GM19239 (cell line): ENCODE measurements at regions not wholly inside any gene's neighbourhood (a gene's known extent, or its start where the extent isn't known, plus 50 kb on each side); places are given as distances from the start of the nearest gene placed in this dataset.

Source experiments
- DNase-seq: peaks from one replicate; pipeline ENCODE4 v3.0.0; 2011; ENCODE audit warnings: low spot score; ENCODE audit not compliant: insufficient read length
- FAIRE-seq: peaks from 2 replicates; lab custom pipeline; 2011; peaks lifted over from hg19 to GRCh38; lab: Jason Lieb, UNC

DNA sequence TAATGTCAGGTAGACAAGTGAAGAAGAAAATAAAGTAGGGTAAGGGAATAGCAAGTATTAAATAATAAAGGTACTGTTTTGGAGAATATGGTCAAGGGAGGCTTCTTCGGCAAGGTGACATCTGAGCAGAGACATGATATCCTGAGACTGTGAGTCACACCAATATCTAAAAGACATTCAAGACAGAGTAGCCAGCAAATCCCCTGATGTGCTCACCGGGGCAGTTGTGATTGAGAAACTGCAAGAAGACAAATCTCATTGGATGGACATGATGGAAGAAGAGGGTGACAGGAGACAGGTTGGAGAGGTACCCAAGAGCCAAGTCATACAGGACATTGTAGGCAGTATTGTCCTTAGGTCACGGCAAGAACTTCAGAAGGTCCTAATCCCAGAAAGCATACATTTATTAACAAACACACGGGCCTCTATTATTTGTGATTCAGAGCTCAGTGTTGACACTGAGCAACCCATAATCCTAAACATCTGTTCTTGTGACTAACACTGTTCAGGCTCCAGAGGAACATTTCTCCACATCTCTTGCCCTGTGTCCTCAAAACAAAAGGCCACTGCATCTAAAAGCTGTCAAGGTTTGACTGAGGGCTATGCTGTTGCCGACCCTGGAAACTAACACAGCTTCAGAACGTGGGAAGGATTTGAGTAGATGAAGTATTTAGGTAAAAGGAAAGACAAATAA, 258.7 kb upstream of the CLINT1 start:
- no peak for FAIRE-seq
- no peak for DNase-seq

DNA sequence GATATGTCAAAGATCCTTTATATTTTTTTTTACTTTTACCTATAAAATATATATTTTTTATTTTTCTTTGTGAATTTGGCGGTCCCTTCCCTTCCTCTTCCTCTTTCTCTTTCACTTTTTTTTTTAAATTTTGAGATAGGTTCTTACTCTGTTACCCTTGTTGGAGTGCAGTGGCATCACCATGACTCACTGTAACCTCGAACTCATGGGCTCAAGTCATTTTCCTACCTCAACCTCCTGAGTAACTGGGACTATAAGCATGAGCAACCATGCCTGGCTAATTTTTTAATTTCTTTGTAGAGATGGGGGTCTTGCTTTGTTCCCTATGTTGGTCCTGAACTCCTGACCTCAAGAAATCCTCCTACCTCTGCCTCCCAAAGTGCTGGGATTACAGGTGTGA, 258.0 kb upstream of the CLINT1 start:
- no peak for FAIRE-seq
- DNase-seq = no peak

DNA sequence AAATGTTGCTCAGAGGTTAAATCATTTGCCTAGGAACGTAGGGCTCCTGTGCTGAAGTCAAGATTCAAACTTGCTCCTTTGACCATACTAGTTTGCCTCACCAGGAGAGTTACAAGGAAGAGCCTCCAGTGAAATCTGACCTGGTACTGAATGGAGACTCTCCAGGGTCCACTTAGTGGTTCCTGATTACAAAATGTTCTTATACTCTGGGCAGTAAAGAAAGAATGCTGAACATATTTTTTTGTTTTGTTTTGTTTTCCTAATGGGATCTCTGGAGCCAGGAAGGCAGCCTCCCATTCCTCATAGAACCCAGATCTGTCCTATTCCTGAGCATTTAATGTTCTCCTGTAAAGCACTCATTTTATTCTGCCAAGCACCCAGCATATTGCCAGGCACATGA, 256.5 kb upstream of the CLINT1 start:
- FAIRE-seq (no peak), DNase-seq (no peak)

DNA sequence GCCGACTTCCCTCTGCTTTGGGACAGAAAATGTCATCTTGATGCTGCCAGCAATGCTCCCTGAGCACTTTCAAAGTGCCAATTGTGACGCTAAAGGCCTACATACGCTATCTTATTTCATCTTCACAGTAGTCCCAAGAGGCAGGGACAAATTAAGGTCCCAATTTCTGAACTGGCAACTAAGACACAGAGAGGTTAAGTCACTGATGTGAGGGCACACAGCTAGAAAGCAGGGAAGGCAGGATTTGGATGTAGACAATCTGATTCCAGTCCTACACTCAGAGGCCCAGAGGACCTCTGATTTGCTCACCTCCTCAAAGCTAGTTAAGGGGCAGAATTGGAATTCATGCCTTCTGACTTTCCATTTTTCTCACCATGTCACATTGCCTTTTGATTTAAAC, 249.2 kb upstream of the CLINT1 start:
- FAIRE-seq = no peak
- DNase-seq = no peak

DNA sequence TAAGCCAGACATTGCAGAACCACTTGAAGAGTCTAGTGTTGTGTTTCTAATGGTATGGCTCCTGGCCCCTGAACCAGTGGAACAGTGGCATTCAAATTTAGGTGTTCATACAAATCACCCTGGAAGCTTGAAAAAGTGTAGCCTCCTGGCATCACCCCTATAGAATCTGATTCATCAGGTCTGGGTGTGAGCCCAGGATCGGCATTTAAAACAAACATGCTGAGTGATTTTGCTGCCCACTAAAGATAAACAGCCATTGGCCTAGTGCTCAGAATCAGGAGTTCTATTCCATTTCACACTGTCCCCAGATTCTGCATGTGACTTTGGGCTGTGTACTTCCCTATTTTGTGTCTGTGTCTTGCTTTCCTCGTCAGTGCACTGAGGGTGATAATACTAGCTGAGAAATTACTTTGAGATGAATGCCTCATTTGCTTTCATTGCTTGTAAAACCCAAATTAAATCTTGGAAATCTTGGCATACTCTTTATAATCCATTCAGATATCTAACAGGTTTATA, 241.5 kb upstream of the CLINT1 start:
- DNase-seq (no peak), FAIRE-seq (no peak)

DNA sequence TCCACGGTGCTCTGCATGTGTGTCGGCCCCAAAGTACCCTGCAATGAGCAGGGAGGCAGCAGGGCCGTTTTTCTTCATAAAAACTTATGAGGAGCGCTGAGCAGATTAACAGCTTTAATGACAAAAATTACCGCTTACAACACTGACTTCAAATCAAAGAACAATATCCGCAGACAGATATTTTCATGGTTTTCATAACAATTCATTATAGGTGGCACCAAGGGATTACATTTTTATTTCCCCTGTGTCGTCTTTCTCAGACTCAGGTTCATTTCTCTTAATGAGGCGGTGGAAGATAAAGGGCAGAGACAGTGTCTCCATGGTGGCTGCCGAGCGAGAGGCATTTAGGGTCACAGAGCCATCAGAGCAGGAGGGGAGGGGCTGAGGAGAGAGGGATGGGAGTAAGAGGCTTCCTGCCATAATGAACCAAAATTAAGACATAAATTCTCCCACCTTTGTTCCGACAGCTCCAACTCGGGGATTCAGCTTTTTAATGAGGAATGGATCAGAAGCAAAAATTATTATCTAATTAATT, 240.7 kb upstream of the CLINT1 start:
- DNase-seq = no peak
- FAIRE-seq = no peak

DNA sequence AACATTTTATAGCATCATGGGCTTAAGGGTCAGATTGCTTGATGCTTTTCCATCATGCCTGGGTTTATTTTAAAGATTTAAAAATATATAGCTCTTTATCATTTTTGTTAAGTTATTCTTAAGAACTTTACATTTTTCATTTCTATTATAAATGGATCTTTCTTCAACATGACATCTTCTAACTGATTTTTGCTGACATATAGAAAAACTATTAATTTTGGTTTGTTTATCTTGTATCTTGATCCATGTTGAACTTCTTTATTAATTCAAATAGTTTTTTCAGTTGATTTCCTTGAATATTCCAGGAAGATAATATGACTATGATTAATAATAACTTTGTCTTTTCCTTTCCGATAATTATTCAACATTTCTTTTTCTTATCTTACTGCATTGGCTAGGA, 237.9 kb upstream of the CLINT1 start:
- no peak for DNase-seq
- FAIRE-seq = no peak

DNA sequence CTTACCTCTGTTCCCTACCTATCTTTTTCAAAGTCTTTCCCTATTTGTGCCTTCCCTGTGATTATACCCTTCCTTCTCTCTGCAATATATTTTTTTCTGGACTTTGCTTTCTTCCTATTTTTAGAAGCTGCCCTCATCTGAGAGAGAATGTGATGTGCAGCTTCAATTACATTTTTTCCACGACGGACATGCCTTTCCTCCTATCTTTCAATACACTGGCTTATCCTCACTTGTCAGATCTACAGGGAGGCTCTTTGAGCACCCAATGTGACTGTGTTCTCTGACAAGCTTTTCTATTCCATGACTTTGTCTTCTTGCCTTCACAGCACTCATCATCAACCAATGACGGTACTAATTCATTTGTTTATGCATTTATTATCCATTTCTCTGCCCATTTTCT, 227.9 kb upstream of the CLINT1 start:
- DNase-seq (no peak), FAIRE-seq (no peak)

DNA sequence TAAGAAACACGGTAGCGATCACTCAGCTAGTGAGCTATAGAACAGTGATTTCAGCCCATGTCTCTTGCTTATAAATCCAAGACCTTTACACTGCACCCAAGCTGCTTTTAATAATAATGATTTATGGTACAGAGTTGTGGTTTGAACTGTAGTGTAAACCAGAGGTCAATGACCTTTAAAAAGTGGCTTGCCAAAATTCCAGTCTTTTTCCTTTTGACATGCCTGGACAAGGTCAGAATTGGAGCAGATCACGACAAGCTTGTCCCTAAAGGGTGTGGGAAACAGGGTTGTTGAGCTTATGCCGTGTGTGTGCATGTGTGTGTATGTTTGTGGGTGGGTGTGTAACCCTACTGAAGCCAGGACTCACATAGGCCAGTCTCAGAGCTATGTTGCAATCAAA, 225.3 kb upstream of the CLINT1 start:
- DNase-seq (no peak), FAIRE-seq (no peak)

DNA sequence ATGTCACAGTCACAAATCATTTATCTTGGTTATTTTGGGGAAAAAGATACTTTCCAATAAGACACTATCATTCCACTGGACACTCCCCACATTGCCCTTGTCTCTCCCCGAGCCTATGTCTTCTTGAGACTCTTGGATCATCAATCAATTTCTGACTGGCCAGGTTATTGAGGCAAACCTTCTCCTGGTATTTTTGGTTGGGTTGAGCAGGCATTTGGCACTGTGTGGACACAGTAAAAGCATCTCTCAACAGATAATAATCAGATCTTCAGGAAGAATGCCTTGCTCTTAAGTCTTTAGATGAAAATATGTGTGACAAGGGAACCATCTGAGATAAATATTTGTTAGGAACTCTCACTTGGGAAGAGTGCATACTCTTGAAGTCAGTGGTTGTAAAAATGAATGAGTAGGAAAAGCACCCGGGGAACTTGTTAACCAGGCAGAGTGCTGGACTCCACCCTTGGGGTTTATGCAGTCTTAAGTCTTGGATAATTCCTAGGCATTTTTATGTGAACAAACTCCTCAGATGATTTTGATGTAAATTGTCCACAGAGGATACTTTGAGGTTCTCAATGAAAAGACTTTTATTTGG, 223.8 kb upstream of the CLINT1 start:
- no peak for FAIRE-seq
- no peak for DNase-seq

DNA sequence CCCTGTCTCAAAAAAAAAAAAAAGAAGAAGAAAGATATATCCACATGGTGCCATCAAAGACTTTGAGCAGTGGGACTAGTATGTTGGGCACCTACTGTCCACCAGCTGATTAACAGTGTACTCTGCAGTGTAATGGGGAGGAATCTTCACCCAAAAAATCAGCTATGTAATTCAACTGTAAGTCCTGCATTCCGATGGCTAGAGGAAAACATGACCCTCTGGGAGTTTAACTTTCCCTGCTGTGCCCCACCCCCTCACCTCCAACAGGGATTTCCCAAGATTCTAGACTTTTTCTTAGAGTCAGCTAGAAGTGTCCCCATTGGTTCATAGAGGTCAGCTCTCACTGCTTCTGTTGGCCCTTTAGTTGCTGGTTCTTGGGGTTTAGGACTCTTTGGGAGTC, 221.2 kb upstream of the CLINT1 start:
- DNase-seq = no peak
- no peak for FAIRE-seq

DNA sequence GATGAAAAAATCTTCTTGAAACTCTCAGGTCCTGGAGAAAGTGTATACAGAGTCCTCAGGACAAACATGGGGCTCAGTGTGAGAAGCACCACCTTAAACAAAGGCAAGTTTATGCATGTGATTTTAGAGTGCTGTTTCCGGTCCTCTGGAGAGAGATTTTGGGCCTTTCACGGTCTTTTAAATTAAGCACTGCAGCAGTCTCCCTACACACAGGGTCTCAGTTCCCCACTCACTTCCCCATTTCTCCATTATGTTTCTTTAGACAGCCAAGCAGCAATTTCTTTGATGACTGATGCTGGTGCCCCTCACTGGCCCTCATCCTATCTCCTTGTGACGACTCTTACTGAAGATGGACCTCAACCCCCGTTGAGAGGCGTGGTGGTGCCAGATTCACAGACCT, 220.2 kb upstream of the CLINT1 start:
- DNase-seq (no peak), FAIRE-seq (no peak)

DNA sequence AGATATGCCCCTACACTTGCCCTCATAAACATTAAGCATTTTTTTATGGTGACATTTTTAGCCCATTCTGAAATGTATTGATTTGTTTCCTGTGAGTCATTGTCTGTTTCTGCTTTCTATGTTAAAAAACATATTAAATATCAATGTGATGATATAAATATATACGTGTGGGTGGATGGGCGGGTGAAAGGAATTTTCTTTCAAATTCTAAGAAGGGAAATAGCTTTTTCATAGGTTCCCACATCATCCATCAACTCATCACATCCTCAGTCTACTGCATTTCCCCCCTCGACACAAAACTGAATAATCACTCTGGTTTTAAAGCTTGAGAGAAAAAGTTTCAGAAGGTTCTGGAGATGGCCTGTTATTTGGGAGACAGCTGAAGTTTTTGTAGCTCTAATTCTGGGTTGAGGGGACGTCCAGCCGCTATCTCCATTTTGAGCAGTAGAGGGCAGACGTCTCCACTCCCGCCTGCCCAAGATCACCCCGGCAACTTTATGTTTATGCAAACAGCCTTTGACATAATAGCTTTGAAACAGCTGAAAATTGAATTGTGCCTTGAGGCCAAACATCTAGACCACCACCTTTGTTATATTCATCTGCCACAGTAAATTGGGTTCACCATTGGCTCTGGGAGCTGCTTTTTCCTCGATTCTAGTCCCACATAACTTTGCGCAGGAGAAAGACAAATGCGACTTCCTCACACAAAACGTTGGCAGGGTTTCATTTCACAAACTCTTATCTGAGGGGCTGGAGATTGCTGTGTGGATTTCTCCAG, 216.2 kb upstream of the CLINT1 start:
- FAIRE-seq = peak; percentile 89
- DNase-seq = peak; percentile 28

DNA sequence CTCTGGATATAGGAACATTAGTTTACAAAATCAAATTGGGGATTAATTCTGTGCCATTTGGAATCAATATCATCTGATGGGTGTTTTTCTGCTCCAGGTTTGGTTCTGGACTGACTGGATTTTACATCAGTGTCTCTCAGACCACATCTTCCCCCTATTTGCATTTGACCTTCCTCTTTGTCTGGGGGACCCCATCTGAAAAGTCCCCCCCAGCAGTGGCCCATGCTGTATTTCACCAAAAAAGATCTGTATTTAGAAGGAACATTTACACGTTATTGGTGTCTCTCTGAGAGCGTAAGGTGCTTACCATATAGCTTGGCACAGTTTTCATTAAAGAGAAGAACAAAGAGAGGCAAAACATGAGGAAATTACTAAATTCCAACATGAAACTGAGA, 215.6 kb upstream of the CLINT1 start:
- DNase-seq (no peak), FAIRE-seq (no peak)

DNA sequence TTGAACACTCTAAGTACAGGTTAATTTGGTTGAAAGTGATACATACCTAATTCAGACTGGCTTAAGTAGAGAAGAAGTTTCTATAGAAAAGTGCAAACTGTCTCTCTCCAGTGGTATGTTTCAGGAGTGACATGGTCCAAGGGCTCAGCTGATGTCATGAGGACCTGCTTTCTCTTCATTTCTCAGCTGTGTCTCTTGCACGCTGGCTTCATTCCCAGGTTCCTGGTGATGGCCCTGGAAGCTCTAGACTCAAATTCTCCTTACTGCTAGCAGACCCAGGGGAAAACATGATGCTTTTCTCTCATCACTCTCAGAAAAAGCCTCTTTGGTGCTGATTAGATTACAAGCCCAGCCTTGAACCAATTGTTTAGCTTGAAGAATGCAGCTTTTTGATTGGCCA, 211.9 kb upstream of the CLINT1 start:
- FAIRE-seq (no peak), DNase-seq (no peak)

DNA sequence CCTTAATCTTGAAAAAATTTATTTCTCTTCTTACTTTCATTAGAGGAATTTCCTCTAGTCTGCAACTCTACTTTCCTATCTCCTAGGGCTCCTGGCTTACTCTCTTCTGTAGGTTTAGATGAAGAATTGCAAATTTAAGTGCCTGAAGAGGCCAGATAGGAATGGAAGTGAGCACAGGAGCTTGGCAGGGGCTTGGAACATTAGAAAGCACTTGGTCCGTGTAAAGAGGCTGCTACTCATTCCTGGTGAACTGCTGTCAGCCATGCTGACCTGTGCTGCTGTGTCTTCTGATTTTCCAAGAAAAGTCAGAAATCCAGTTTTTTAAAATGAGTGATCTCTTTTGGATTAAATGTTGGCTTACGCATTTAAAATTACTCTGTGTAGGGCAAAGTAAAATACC, 210.9 kb upstream of the CLINT1 start:
- DNase-seq (no peak), FAIRE-seq (no peak)

DNA sequence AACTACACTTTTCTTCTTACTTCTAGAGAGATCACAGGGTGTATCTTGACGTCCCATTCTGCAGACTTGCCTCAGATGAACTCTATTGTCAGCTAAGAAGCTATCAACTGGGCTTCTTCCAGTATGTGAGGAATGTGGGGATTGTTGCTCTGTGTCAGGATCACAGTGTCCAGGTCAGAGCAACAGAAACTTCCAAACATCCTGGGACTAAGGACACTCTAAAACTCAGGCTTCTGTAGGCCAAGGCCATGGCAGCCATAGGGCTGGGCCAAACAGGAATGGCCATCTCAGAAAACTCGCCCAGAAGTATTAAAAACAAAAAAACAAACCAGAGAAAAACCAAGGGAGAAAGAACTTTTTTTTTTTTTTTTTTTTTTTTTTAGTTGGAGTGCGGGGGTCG, 210.0 kb upstream of the CLINT1 start:
- FAIRE-seq = no peak
- DNase-seq = no peak

DNA sequence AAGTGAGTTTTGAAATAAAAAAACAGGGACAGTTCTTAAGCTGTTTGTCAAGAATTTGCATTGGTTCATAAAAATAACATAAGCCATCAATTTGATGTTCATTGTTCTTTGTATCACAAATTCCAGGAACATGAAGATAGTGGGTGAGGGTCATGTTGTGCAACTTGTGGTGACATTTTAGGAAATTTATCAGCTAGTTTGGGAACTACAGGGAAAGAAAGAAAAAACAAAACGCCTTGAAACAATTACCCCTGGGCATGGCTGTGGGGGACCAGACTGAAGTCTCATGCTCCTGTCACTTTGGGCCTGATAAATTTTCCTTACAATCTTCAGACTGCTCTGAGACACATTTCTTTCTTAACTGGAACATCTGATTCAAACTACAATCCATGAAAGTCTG, 207.1 kb upstream of the CLINT1 start:
- FAIRE-seq = no peak
- no peak for DNase-seq

DNA sequence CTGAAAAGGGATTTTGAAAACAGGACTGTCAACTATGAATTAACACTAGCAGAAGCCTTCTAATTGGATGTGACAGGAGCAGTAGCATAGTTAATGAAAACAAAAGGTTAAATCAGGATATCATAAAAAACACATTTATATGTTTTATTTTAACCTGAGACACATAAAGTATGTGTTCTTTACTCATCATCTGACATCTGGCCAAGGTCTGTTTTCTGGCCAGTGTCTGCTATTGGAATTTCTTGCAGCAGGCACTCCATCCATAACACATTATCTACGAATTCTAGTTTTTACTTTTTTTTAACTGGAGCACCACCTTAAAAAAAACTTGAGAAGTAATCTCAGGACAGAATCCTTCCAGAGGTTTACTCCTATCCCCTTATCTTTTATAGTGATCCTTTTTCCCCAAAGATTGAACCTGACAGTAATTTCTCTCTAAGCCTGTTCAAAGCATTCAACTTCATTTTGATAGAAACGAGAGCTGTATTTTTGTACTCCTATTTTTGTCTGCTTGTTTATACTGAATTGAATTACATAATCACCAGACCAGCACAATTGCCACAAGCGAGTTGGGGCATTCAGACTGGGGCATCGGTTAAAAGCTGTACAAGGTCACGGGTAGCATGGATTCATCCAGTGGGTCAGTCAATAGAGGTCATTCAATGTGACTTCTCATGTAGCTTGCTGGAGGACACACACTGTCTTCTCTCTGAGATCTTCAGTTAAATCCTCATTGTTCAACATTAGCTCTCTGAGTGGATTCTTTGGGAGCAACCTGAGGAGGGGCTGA, 205.6 kb upstream of the CLINT1 start:
- no peak for DNase-seq
- no peak for FAIRE-seq

DNA sequence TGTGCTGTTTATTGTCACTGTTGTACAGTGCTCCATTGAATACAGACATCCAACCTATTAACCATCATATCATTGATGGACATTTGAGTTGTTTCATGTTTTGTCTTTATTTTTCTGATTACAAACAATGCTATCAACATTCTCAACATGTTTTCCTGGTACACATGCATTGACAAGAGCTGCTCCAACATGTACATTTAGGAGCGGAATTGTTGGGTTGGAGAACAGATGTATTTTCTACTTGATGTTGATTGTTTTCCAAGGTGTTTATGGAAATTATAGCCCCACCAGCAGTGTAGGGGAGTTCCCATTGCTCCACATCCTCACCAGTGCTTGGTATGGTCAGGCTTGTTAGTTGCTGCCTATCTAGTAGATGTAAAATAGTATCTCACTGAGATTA, 204.1 kb upstream of the CLINT1 start:
- FAIRE-seq (no peak), DNase-seq (no peak)
